Naive thymus-derived CD8-positive, alpha-beta T cell (primary cell): ENCODE measurements at regions not wholly inside any gene's neighbourhood (a gene's known extent, or its start where the extent isn't known, plus 50 kb on each side); places are given as distances from the start of the nearest gene placed in this dataset.

Experiments used
- ATAC-seq, 2 donors: fragments of 150-1000 bp; cut with Tn5 transposase in 1 of 2; sonication (Bioruptor Pico), chemical (Tn5 transposase) in 1 of 2; 1 replicate in 1 of 2; 2 replicates in 1 of 2; pipeline ENCODE4 v1.10.0; 2021; ENCODE audit warnings: mild to moderate bottlenecking in 2 of 2, moderate library complexity in 2 of 2
- POLR2A ChIA-PET: fragments of 350-600 bp; sonication (Branson Sonifier 250); formaldehyde crosslinking; loops from one replicate; lab custom pipeline; 2021; ENCODE audit warnings: antibody characterized with exemption; lab: Charles Lee
- DNase-seq, 10 donors: peaks; one replicate each; pipeline versions ENCODE4 v3.0.0 to v3.0.0-alpha.2; 2020 to 2022
- H3K27ac Mint-ChIP-seq, 10 donors: one replicate each; pipeline ENCODE4 v1.8.0; 2020 to 2022; ENCODE audit warnings: mild to moderate bottlenecking in 10 of 10, mixed read lengths in 10 of 10, moderate library complexity in 4 of 10, inconsistent platforms in 1 of 10
- H3K27me3 Mint-ChIP-seq, 5 donors: one replicate each; pipeline ENCODE4 v1.8.0; 2021 to 2022; ENCODE audit warnings: mixed read lengths in 5 of 5
- H3K36me3 Mint-ChIP-seq, 3 donors: one replicate each; pipeline ENCODE4 v1.8.0; 2020 to 2022; ENCODE audit warnings: mixed read lengths in 3 of 3, mild to moderate bottlenecking in 2 of 3, inconsistent platforms in 1 of 3
- H3K4me1 Mint-ChIP-seq, 4 donors: one replicate each; pipeline ENCODE4 v1.8.0; 2021 to 2022; ENCODE audit warnings: mixed read lengths in 4 of 4
- H3K4me3 Mint-ChIP-seq, 10 donors: one replicate each; pipeline ENCODE4 v1.8.0; 2020 to 2022; ENCODE audit warnings: mild to moderate bottlenecking in 10 of 10, mixed read lengths in 10 of 10, moderate library complexity in 6 of 10, inconsistent platforms in 1 of 10
- H3K9me3 Mint-ChIP-seq, 9 donors: one replicate each; pipeline ENCODE4 v1.8.0; 2020 to 2022; ENCODE audit warnings: mixed read lengths in 9 of 9, mild to moderate bottlenecking in 3 of 9, inconsistent platforms in 1 of 9, moderate library complexity in 1 of 9

GRCh38 chr12:18919871-18920511, 182.1 kb downstream of the CAPZA3 start:
- peaks cover 0 to 3% (median 0%) of the 10 kb centered on the region in 9 donors for H3K9me3 Mint-ChIP-seq
- DNase-seq (no peak), ATAC-seq (no peak)
- H3K27ac Mint-ChIP-seq = no peak overlapping the region
- no peak overlapping the region for H3K4me3 Mint-ChIP-seq
- no peaks in the 10 kb centered on the region for H3K36me3 Mint-ChIP-seq
- peaks cover 0 to 1% (median 0%) of the 10 kb centered on the region in 5 donors for H3K27me3 Mint-ChIP-seq
- no peaks in the 10 kb centered on the region for H3K4me1 Mint-ChIP-seq
- POLR2A ChIA-PET = no interaction called here

GRCh38 chr12:18922851-18923250, 184.9 kb downstream of the CAPZA3 start:
- H3K36me3 Mint-ChIP-seq = no peaks in the 10 kb centered on the region
- H3K4me1 Mint-ChIP-seq = no peaks in the 10 kb centered on the region
- peaks cover 0 to 3% (median 0%) of the 10 kb centered on the region in 5 donors for H3K27me3 Mint-ChIP-seq
- H3K9me3 Mint-ChIP-seq = peaks cover 0 to 3% (median 0%) of the 10 kb centered on the region in 9 donors
- POLR2A ChIA-PET = no interaction called here
- no peak overlapping the region for H3K4me3 Mint-ChIP-seq
- H3K27ac Mint-ChIP-seq = no peak overlapping the region
- ATAC-seq (no peak), DNase-seq (no peak)

DNA sequence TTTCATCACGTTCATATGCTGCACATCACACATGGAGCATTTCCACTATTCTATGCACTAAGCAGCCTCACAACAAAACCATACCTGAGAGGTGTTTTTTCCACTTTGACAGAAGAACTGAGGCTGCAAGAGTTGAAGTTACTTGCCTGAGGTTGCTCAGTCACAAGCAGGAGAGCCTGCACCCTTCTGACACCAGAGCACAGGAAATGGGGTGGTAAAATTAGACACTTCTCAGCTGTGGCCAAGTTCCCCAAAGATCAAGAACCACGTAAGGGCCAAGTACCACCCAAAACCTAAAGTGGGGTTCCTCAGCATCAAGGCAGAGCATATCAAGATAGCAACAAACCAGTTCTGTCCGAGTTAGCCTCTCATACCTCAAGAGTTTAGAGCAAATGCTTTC, 185.8 kb downstream of the CAPZA3 start:
- Mint-ChIP-seq H3K27me3 (peaks cover 0 to 3% (median 0%) of the 10 kb centered on the region in 5 donors), H3K4me3 (no peak overlapping the region), H3K4me1 (no peaks in the 10 kb centered on the region), H3K9me3 (peaks cover 0 to 2% (median 0%) of the 10 kb centered on the region in 9 donors), H3K27ac (peak overlapping the region in 1 of 10 donors; percentile 58), H3K36me3 (no peaks in the 10 kb centered on the region)
- POLR2A ChIA-PET = no interaction called here
- DNase-seq (no peak), ATAC-seq (no peak)

DNA sequence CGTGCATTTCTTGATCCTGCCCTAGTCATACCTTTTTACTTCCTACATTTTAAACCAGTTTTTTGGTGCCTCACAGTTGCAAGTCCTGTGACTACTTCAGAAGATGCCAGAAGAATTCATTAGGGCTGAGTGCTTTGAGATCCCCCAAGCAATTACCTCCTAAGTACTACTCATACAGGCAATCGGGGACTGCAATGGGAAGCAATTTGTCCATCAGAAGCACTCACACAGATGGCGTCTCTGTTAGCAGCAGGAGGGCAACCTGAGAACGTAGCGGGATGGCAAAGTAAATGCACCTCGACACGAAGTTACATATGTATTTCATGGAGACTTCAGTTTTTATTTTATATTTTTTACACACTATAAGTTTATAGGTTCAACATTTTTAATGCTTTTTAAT, 188.3 kb downstream of the CAPZA3 start:
- Mint-ChIP-seq H3K27ac (no peak overlapping the region), H3K4me3 (no peak overlapping the region), H3K27me3 (peaks cover 0 to 4% (median 2%) of the 10 kb centered on the region in 5 donors), H3K9me3 (peaks cover 0 to 13% (median 9%) of the 10 kb centered on the region in 9 donors), H3K36me3 (peaks cover 0 to 5% (median 0%) of the 10 kb centered on the region in 3 donors), H3K4me1 (no peaks in the 10 kb centered on the region)
- no peak for ATAC-seq
- POLR2A ChIA-PET = no interaction called here
- DNase-seq = no peak

GRCh38 chr12:18932211-18932610, 194.3 kb downstream of the CAPZA3 start:
- Mint-ChIP-seq H3K27ac (no peak overlapping the region), H3K36me3 (peaks cover 0 to 5% (median 0%) of the 10 kb centered on the region in 3 donors), H3K9me3 (peaks cover 0 to 14% (median 9%) of the 10 kb centered on the region in 9 donors), H3K4me3 (no peak overlapping the region), H3K4me1 (no peaks in the 10 kb centered on the region), H3K27me3 (peaks cover 0 to 18% (median 0%) of the 10 kb centered on the region in 5 donors)
- ATAC-seq = no peak
- no peak for DNase-seq
- POLR2A ChIA-PET = no interaction called here

GRCh38 chr12:18932715-18933114, 194.8 kb downstream of the CAPZA3 start:
- Mint-ChIP-seq H3K4me3 (no peak overlapping the region), H3K9me3 (peaks cover 0 to 14% (median 9%) of the 10 kb centered on the region in 9 donors), H3K4me1 (no peaks in the 10 kb centered on the region), H3K36me3 (peaks cover 0 to 5% (median 0%) of the 10 kb centered on the region in 3 donors), H3K27me3 (peaks cover 0 to 18% (median 0%) of the 10 kb centered on the region in 5 donors), H3K27ac (no peak overlapping the region)
- no peak for ATAC-seq
- DNase-seq = no peak
- POLR2A ChIA-PET = no interaction called here

- DNase-seq = no peak
- no peak for ATAC-seq
- peaks cover 0 to 15% (median 0%) of the 10 kb centered on the region in 5 donors for H3K27me3 Mint-ChIP-seq
- POLR2A ChIA-PET = no interaction called here
- H3K4me1 Mint-ChIP-seq = no peaks in the 10 kb centered on the region
- H3K27ac Mint-ChIP-seq = no peak overlapping the region
- H3K4me3 Mint-ChIP-seq = no peak overlapping the region
- peaks cover 0 to 9% (median 2%) of the 10 kb centered on the region in 9 donors for H3K9me3 Mint-ChIP-seq
- no peaks in the 10 kb centered on the region for H3K36me3 Mint-ChIP-seq
Observed at GRCh38 chr12:18935371-18935965, 194.1 kb upstream of the PLEKHA5 start.

DNA sequence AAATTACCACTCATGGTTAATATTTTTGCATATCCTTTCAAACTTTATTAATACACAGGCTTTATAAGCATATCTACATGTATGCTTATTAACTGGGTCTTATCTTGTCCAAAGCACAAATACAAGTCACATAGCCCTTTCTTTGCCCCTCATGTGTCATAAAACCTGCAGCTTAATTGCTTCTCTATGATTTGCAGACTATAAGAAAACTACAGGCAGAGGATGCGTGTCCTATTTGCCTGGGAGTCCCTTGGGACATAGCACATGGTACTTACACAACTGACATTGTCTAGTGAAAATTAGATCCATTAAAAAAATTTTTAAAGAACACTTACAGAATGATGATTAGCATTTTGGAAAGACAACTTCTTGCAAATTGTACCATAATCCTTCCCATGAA, 190.5 kb upstream of the PLEKHA5 start:
- DNase-seq = no peak
- ATAC-seq = no peak
- Mint-ChIP-seq H3K4me3 (no peak overlapping the region), H3K4me1 (no peaks in the 10 kb centered on the region), H3K27me3 (peaks cover 0 to 17% (median 3%) of the 10 kb centered on the region in 5 donors), H3K36me3 (no peaks in the 10 kb centered on the region), H3K9me3 (peaks cover 0 to 4% (median 0%) of the 10 kb centered on the region in 9 donors), H3K27ac (no peak overlapping the region)
- POLR2A ChIA-PET = no interaction called here

DNA sequence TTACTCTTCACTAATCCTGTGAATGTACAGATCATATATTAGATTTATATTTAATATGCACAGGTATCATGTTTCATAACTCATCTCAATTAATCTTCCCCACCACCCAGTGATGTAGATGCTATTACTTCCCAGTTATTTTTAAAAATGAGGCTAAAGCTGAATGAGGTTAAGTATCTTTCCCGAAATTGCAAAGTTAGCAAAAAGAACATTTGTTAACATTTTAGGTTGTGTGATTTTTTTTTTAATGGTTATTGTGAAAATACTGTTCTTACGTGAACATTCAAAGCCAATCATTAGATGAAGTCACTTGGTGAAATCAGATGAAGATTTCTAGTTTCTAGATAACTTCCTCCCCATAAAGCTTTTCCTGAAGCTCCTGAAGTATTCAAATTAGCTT, 186.9 kb upstream of the PLEKHA5 start:
- Mint-ChIP-seq H3K4me3 (no peak overlapping the region), H3K36me3 (no peaks in the 10 kb centered on the region), H3K27ac (no peak overlapping the region), H3K9me3 (peaks cover 0 to 3% (median 0%) of the 10 kb centered on the region in 9 donors), H3K27me3 (peaks cover 0 to 18% (median 3%) of the 10 kb centered on the region in 5 donors), H3K4me1 (no peaks in the 10 kb centered on the region)
- no peak for ATAC-seq
- DNase-seq = no peak
- POLR2A ChIA-PET = no interaction called here

- peaks cover 0 to 18% (median 3%) of the 10 kb centered on the region in 5 donors for H3K27me3 Mint-ChIP-seq
- H3K4me1 Mint-ChIP-seq = no peaks in the 10 kb centered on the region
- H3K9me3 Mint-ChIP-seq = peaks cover 0 to 3% (median 0%) of the 10 kb centered on the region in 9 donors
- no peak overlapping the region for H3K4me3 Mint-ChIP-seq
- no peaks in the 10 kb centered on the region for H3K36me3 Mint-ChIP-seq
- DNase-seq (no peak), ATAC-seq (no peak)
- POLR2A ChIA-PET = no interaction called here
- no peak overlapping the region for H3K27ac Mint-ChIP-seq
Observed at GRCh38 chr12:18943200-18943599, 186.3 kb upstream of the PLEKHA5 start.

DNA sequence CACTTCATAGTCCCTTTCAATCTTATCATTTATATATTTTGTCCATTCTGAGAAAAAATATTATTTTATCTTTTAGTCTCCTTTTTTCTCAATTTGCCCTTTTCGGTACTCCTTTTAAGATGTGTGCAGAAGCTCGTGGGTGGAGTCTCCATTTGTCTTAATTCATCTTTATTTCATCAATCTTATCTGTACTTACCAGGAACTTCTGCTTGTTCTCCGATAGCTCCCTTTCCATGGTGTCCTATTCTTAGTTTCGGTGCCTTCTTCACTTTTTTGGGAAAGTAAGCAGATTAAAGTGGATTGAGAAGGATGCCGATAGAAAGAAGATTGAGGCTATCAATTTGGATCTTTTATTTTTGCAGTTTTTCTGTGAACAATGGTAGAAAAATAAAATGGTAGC, 183.4 kb upstream of the PLEKHA5 start:
- DNase-seq (no peak), ATAC-seq (no peak)
- H3K36me3 Mint-ChIP-seq = no peaks in the 10 kb centered on the region
- POLR2A ChIA-PET = no interaction called here
- no peak overlapping the region for H3K4me3 Mint-ChIP-seq
- H3K27ac Mint-ChIP-seq = no peak overlapping the region
- peaks cover 0 to 10% (median 0%) of the 10 kb centered on the region in 5 donors for H3K27me3 Mint-ChIP-seq
- H3K9me3 Mint-ChIP-seq = peaks cover 0 to 3% (median 0%) of the 10 kb centered on the region in 9 donors
- no peaks in the 10 kb centered on the region for H3K4me1 Mint-ChIP-seq

- H3K36me3 Mint-ChIP-seq = no peaks in the 10 kb centered on the region
- no peaks in the 10 kb centered on the region for H3K9me3 Mint-ChIP-seq
- H3K4me1 Mint-ChIP-seq = no peaks in the 10 kb centered on the region
- DNase-seq (no peak), ATAC-seq (no peak)
- no peak overlapping the region for H3K27ac Mint-ChIP-seq
- no peak overlapping the region for H3K4me3 Mint-ChIP-seq
- POLR2A ChIA-PET = no interaction called here
- H3K27me3 Mint-ChIP-seq = peaks cover 0 to 5% (median 0%) of the 10 kb centered on the region in 5 donors
Observed at GRCh38 chr12:18951218-18951617, 178.3 kb upstream of the PLEKHA5 start.

- no peak for ATAC-seq
- Mint-ChIP-seq H3K4me3 (no peak overlapping the region), H3K27me3 (peaks cover 0 to 2% (median 0%) of the 10 kb centered on the region in 5 donors), H3K4me1 (no peaks in the 10 kb centered on the region), H3K9me3 (peaks cover 0 to 3% (median 0%) of the 10 kb centered on the region in 9 donors), H3K27ac (no peak overlapping the region), H3K36me3 (no peaks in the 10 kb centered on the region)
- no peak for DNase-seq
- POLR2A ChIA-PET = no interaction called here
Observed at GRCh38 chr12:18953505-18953904, 176.0 kb upstream of the PLEKHA5 start.
